ENCODE measurements at regions not wholly inside any gene's neighbourhood (a gene's known extent, or its start where the extent isn't known, plus 50 kb on each side); places are given as distances from the start of the nearest gene placed in this dataset.

- Histone ChIP-seq H3K4me3 (replicated peaks in 1 of 3) (no peak overlapping the region), H3K9me3 (no peaks in the 10 kb centered on the region), H3K27me3 (no peaks in the 10 kb centered on the region), H3K36me3 (no peaks in the 10 kb centered on the region), H3K4me1 (no peaks in the 10 kb centered on the region), H3K27ac (no peak overlapping the region)
- WGBS, 2 donors: 34 to 62% methylated on average over 3 to 5 of the region's 5 CpGs
- intact Hi-C loops (cut with DNase I): no loop called here
- TF ChIP-seq CTCF (IDR thresholded peaks at IDR 0.05) (no peak), POLR2A (IDR thresholded peaks at IDR 0.05) (no peak)
- no peak for DNase-seq
These were observed 186.5 kb downstream of the MSL3 start for GRCh38 chrX:11944501-11944900.

- Histone ChIP-seq H3K4me1 (no peaks in the 10 kb centered on the region), H3K36me3 (no peaks in the 10 kb centered on the region), H3K4me3 (replicated peaks in 1 of 3) (no peak overlapping the region), H3K27ac (no peak overlapping the region), H3K9me3 (no peaks in the 10 kb centered on the region), H3K27me3 (no peaks in the 10 kb centered on the region)
- TF ChIP-seq CTCF (IDR thresholded peaks at IDR 0.05) (no peak), POLR2A (IDR thresholded peaks at IDR 0.05) (no peak)
- 83 to 93% methylated on average over 1 of the region's 1 CpG for WGBS, 2 donors
- intact Hi-C loops (cut with DNase I): no loop called here
- DNase-seq: no peak
These were observed 189.0 kb upstream of the FRMPD4 start for GRCh38 chrX:11949291-11949690.

- intact Hi-C loops (cut with DNase I): no loop called here
- H3K4me3 ChIP-seq (replicated peaks in 1 of 3): no peak overlapping the region
- H3K27me3 ChIP-seq: no peaks in the 10 kb centered on the region
- WGBS, 2 donors: 57 to 67% methylated on average over 4 of the region's 4 CpGs
- H3K27ac ChIP-seq: no peak overlapping the region
- TF ChIP-seq CTCF (IDR thresholded peaks at IDR 0.05) (no peak), POLR2A (IDR thresholded peaks at IDR 0.05) (no peak)
- no peaks in the 10 kb centered on the region for H3K9me3 ChIP-seq
- no peak for DNase-seq
- H3K36me3 ChIP-seq: no peaks in the 10 kb centered on the region
- no peaks in the 10 kb centered on the region for H3K4me1 ChIP-seq
These were observed 186.0 kb upstream of the FRMPD4 start for GRCh38 chrX:11952176-11952720.

GRCh38 chrX:11953615-11954014 lies 184.7 kb upstream of the FRMPD4 start:
- H3K4me3 ChIP-seq (replicated peaks in 1 of 3): no peak overlapping the region
- no peaks in the 10 kb centered on the region for H3K36me3 ChIP-seq
- WGBS, 2 donors: 63 to 74% methylated on average over 2 of the region's 2 CpGs
- DNase-seq: no peak
- intact Hi-C loops (cut with DNase I): no loop called here
- H3K4me1 ChIP-seq: no peaks in the 10 kb centered on the region
- no peak for TF ChIP-seq CTCF (IDR thresholded peaks at IDR 0.05)
- H3K9me3 ChIP-seq: no peaks in the 10 kb centered on the region
- H3K27me3 ChIP-seq: no peaks in the 10 kb centered on the region
- H3K27ac ChIP-seq: no peak overlapping the region

- no peaks in the 10 kb centered on the region for H3K4me1 ChIP-seq
- no peak overlapping the region for H3K4me3 ChIP-seq (replicated peaks in 1 of 3)
- no peaks in the 10 kb centered on the region for H3K36me3 ChIP-seq
- H3K27ac ChIP-seq: no peak overlapping the region
- TF ChIP-seq POLR2A (IDR thresholded peaks at IDR 0.05): no peak
- no peak for TF ChIP-seq CTCF (IDR thresholded peaks at IDR 0.05)
- intact Hi-C loops (cut with DNase I): no loop called here
- WGBS, 2 donors: 66 to 67% methylated on average over 3 of the region's 3 CpGs
- no peaks in the 10 kb centered on the region for H3K27me3 ChIP-seq
- no peaks in the 10 kb centered on the region for H3K9me3 ChIP-seq
- no peak for DNase-seq
These were observed 184.1 kb upstream of the FRMPD4 start for GRCh38 chrX:11954176-11954575.

All from thyroid gland (tissue), 4 donors.